ENCODE measurements at regions not wholly inside any gene's neighbourhood (a gene's known extent, or its start where the extent isn't known, plus 50 kb on each side); places are given as distances from the start of the nearest gene placed in this dataset.

DNA sequence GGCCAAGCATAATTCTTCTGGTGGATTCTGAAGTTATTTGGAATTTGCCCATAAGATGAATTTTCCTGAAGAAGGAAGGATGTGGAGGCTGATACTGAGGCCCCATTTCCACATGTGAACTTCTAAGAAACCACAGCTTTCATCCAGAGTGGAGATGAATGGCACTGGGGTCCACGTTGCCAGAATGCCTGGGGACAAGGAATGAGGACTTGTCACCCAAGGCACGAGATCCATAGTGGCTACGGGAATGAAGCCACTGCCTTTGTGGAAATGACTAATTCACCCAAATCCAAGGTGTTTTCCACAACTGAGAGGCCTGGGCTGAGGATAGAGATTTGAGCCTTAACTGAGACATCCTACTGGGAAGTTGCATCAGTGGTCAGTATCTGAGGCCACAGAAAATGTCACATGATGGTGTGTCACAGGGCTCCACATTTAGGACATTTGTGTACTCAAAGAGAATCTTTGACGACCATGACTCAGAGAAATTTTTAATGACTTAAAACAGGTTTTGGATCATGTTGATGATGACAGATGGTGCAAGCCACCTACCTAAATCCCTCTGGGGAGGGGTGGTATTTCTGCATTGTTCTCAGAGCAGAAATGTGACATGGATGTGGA is 286.1 kb downstream of the SOX11 start:
- no peak overlapping the region for H2AFZ ChIP-seq (ENCODE audit: low read length)
- no peak overlapping the region for H2BK120ac ChIP-seq (ENCODE audit: low read depth, low read length, poor library complexity, severe bottlenecking)
- H2BK12ac ChIP-seq (ENCODE audit: insufficient read length, low read depth, low read length): no peak overlapping the region
- H4K20me1 ChIP-seq (ENCODE audit: control insufficient read depth, insufficient read depth, insufficient read length): no peaks in the 10 kb centered on the region
- H3K4me2 ChIP-seq (ENCODE audit: insufficient read depth, insufficient read length, low read length): no peak overlapping the region
- no peak overlapping the region for H3K4ac ChIP-seq (ENCODE audit: low read depth, low read length)
- WGBS (ENCODE audit: extremely low coverage, insufficient read length, low lambda C conversion rate): no CpG with 5 or more reads among the region's 4 CpGs
- no peaks in the 10 kb centered on the region for H3K79me1 ChIP-seq (ENCODE audit: insufficient read depth, low read depth, low read length, poor library complexity, severe bottlenecking)
- no peaks in the 10 kb centered on the region for H3K27me3 ChIP-seq (ENCODE audit: insufficient read depth, low read length)
- H2AK5ac ChIP-seq (ENCODE audit: insufficient read length, low read length): no peak overlapping the region
- DNase-seq: no peak
- peaks cover 0 to 10% of the 10 kb centered on the region in 2 experiments; a peak in 1 of 5 replicates for H3K9me3 Mint-ChIP-seq
- no peak overlapping the region for H3K23ac ChIP-seq (ENCODE audit: insufficient read length, low read depth, low read length)
- H4K91ac ChIP-seq (ENCODE audit: insufficient read length, low read depth, low read length): no peak overlapping the region
- H3K56ac ChIP-seq (ENCODE audit: insufficient read length, low read depth, low read length): no peak overlapping the region
- no peak overlapping the region for H3K14ac ChIP-seq (ENCODE audit: insufficient read depth, low read length)
- no peak overlapping the region for H3K27ac ChIP-seq (ENCODE audit: insufficient read length, low read depth, low read length)
- H3K27ac Mint-ChIP-seq: no peak overlapping the region
- no peak overlapping the region for H2BK5ac ChIP-seq (ENCODE audit: insufficient read length, low read length)
- H3K4me1 ChIP-seq (ENCODE audit: insufficient read depth, low read length): no peaks in the 10 kb centered on the region
- H3K79me2 ChIP-seq (ENCODE audit: insufficient read depth, low read length): no peaks in the 10 kb centered on the region
- peaks cover 7% of the 10 kb centered on the region for H3K23me2 ChIP-seq (ENCODE audit: insufficient read length, low read depth, low read length, poor library complexity, severe bottlenecking)
- no peak overlapping the region for H4K5ac ChIP-seq (ENCODE audit: insufficient read length, low read depth, low read length)
- H2BK15ac ChIP-seq (ENCODE audit: low read depth, low read length): no peak overlapping the region
- no peak overlapping the region for H3K18ac ChIP-seq (ENCODE audit: insufficient read length, low read depth, low read length)
- peaks cover 3 to 15% (median 3%) of the 10 kb centered on the region in 3 experiments; a peak in 2 of 7 replicates for H3K36me3 Mint-ChIP-seq (ENCODE audit: insufficient read depth in 1 of 3, low read depth in 3 of 3)
- no peak overlapping the region for H2BK20ac ChIP-seq (ENCODE audit: low read depth, low read length, poor library complexity, severe bottlenecking)
- TF ChIP-seq, protein P1, sequence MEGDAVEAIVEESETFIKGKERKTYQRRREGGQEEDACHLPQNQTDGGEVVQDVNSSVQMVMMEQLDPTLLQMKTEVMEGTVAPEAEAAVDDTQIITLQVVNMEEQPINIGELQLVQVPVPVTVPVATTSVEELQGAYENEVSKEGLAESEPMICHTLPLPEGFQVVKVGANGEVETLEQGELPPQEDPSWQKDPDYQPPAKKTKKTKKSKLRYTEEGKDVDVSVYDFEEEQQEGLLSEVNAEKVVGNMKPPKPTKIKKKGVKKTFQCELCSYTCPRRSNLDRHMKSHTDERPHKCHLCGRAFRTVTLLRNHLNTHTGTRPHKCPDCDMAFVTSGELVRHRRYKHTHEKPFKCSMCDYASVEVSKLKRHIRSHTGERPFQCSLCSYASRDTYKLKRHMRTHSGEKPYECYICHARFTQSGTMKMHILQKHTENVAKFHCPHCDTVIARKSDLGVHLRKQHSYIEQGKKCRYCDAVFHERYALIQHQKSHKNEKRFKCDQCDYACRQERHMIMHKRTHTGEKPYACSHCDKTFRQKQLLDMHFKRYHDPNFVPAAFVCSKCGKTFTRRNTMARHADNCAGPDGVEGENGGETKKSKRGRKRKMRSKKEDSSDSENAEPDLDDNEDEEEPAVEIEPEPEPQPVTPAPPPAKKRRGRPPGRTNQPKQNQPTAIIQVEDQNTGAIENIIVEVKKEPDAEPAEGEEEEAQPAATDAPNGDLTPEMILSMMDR (conservative IDR thresholded peaks at IDR 0.05): no peak
- H3K27me3 Mint-ChIP-seq (ENCODE audit: low read depth): peaks cover 9% of the 10 kb centered on the region
- peaks cover 62 to 63% of the 10 kb centered on the region in 2 experiments for H3K4me1 Mint-ChIP-seq
- no peak overlapping the region for H3K4me3 Mint-ChIP-seq
- H4K8ac ChIP-seq (replicated peaks; ENCODE audit: insufficient read length, low read depth, low read length): no peak overlapping the region
- H3T11ph ChIP-seq (ENCODE audit: low read length): no peak overlapping the region
- H3K9me3 ChIP-seq (ENCODE audit: control insufficient read depth, low read depth, low read length): no peaks in the 10 kb centered on the region
- H3K9ac ChIP-seq (ENCODE audit: extremely low read depth, insufficient read length, low read length): no peak overlapping the region

Measured in H9 (cell line).